ENCODE measurements at regions not wholly inside any gene's neighbourhood (a gene's known extent, or its start where the extent isn't known, plus 50 kb on each side); places are given as distances from the start of the nearest gene placed in this dataset.

DNA sequence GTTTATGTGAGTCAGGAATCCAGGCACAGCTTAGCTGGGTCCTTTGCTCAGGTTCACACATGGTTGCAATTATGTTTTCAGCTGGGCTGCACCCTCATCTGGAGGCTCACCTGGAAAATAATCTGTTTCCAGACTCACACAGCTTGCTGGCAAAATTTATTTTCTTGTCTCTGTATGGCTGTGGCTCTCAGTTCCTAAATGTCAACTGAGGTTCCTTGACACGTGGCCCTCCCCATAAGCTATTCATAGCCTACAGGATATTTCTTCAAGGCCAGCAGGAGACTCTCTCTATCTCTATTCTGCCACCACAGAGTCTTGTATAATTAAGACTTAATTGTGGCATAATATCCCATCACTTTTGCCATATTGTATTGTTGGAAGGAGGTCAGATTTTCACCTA, 732.0 kb downstream of the CDH18 start:
- ChIA-PET POLR2A (ENCODE audit: partially characterized antibody) (interaction anchor here (0.9 kb wide), 1 partner anchor 10 kb away, joined by 3 read pairs; no protein-coding TSS in a partner anchor), CTCF (ENCODE audit: partially characterized antibody) (interaction anchor here (0.8 kb wide), 1 partner anchor 1258 kb away, joined by 3 read pairs; no protein-coding TSS in a partner anchor)
- Histone ChIP-seq H3K79me1 (ENCODE audit: low read depth, low read length) (no peaks in the 10 kb centered on the region), H3K9ac (replicated peaks in 1 of 4; ENCODE audit: extremely low read depth in 1 of 4, low read depth in 3 of 4, low read length in 3 of 4) (no peak overlapping the region), H3K9me3 (ENCODE audit: insufficient read depth in 2 of 2, low read depth in 1 of 2, low read length in 1 of 2) (no peaks in the 10 kb centered on the region), H3K14ac (ENCODE audit: insufficient read length) (no peak overlapping the region), H2AFZ (ENCODE audit: low read length) (no peak overlapping the region), H3K4me2 (ENCODE audit: insufficient read depth in 1 of 2, low read depth in 2 of 2, low read length in 2 of 2) (no peak overlapping the region), H4K5ac (ENCODE audit: insufficient read length, low read depth, low read length) (no peak overlapping the region), H3K56ac (replicated peaks; ENCODE audit: insufficient read length, low read depth, low read length) (no peak overlapping the region), H3K4ac (replicated peaks; ENCODE audit: insufficient read length, low read depth, low read length) (no peak overlapping the region), H2BK12ac (ENCODE audit: low read depth, low read length) (no peak overlapping the region), H3K4me1 (replicated peaks in 1 of 4; ENCODE audit: control insufficient read depth in 3 of 4, insufficient read depth in 4 of 4, low read length in 3 of 4) (no peaks in the 10 kb centered on the region), H3K23ac (ENCODE audit: insufficient read length) (no peak overlapping the region), H4K8ac (ENCODE audit: extremely low read depth, insufficient read depth, low read length) (no peak overlapping the region), H2BK20ac (ENCODE audit: low read length) (no peak overlapping the region), H2BK5ac (ENCODE audit: low read depth, low read length) (no peak overlapping the region), H3K79me2 (ENCODE audit: control insufficient read depth in 1 of 2, insufficient read depth in 2 of 2, low read length in 2 of 2) (no peaks in the 10 kb centered on the region), H3K18ac (ENCODE audit: extremely low read depth, low read length) (no peak overlapping the region), H3K27ac (ENCODE audit: low read depth, low read length) (no peak overlapping the region), H3K27me3 (replicated peaks in 1 of 4; ENCODE audit: control insufficient read depth in 3 of 4, extremely low read depth in 1 of 4, insufficient read depth in 3 of 4, low read length in 3 of 4) (no peaks in the 10 kb centered on the region), H3K23me2 (ENCODE audit: low read depth, low read length) (no peaks in the 10 kb centered on the region), H4K91ac (replicated peaks; ENCODE audit: insufficient read length, low read length) (no peak overlapping the region), H3K36me3 (ENCODE audit: control insufficient read depth in 2 of 4, insufficient read depth in 4 of 4, low read length in 3 of 4) (no peaks in the 10 kb centered on the region), H2BK15ac (ENCODE audit: low read length) (no peak overlapping the region), H4K20me1 (replicated peaks in 1 of 2; ENCODE audit: control insufficient read depth in 1 of 2, insufficient read depth in 2 of 2, low read length in 2 of 2) (no peaks in the 10 kb centered on the region), H2BK120ac (replicated peaks; ENCODE audit: low read depth, low read length) (no peak overlapping the region), H2AK5ac (ENCODE audit: low read depth, low read length) (no peak overlapping the region), H3K4me3 (ENCODE audit: extremely low read depth in 1 of 4, insufficient read depth in 2 of 4, low read depth in 3 of 4, low read length in 4 of 4) (no peak overlapping the region)
- FAIRE-seq (no peak), DNase-seq (ENCODE audit: low read depth in 1 of 2, low spot score in 2 of 2) (no peak)
- TF ChIP-seq, protein P1, sequence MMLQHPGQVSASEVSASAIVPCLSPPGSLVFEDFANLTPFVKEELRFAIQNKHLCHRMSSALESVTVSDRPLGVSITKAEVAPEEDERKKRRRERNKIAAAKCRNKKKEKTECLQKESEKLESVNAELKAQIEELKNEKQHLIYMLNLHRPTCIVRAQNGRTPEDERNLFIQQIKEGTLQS (IDR thresholded peaks at IDR 0.05; ENCODE audit: insufficient read depth, low read depth, low read length): no peak
- TF ChIP-seq RBBP5 (IDR thresholded peaks at IDR 0.05; ENCODE audit: borderline replicate concordance, low read depth, low read length) (no peak), KDM5A (IDR thresholded peaks at IDR 0.05; ENCODE audit: low read length) (no peak), ZNF274 (IDR thresholded peaks at IDR 0.05; ENCODE audit: borderline replicate concordance, extremely low read depth, low read length) (no peak), SIRT6 (IDR thresholded peaks at IDR 0.05; ENCODE audit: low read length) (no peak), SP1 (IDR thresholded peaks at IDR 0.05; ENCODE audit: low read depth, low read length) (no peak), SRF (IDR thresholded peaks at IDR 0.05; ENCODE audit: low read depth, low read length) (no peak), BRCA1 (IDR thresholded peaks at IDR 0.05; ENCODE audit: low read depth, low read length) (no peak), RNF2 (IDR thresholded peaks at IDR 0.05; ENCODE audit: borderline replicate concordance, low read depth, low read length, missing control alignments, poor library complexity, severe bottlenecking) (no peak), CHD1 (IDR thresholded peaks at IDR 0.05; ENCODE audit: low read depth, low read length) (no peak)
- WGBS, 2 experiments (ENCODE audit: extremely low coverage in 1 of 2, insufficient coverage in 1 of 2, insufficient read length in 1 of 2, insufficient replicate concordance in 2 of 2, low coverage in 1 of 2, low lambda C conversion rate in 2 of 2, missing lambda C conversion rate in 1 of 2): 94% methylated on average over 1 of the region's 1 CpG; no CpG with 5 or more reads in 1 of the 2 experiments

Measured in H1 (cell line).